Activated CD4-positive, alpha-beta T cell treated with anti-CD3 and anti-CD28 coated beads for 48 hours (primary cell): ENCODE measurements at regions not wholly inside any gene's neighbourhood (a gene's known extent, or its start where the extent isn't known, plus 50 kb on each side); places are given as distances from the start of the nearest gene placed in this dataset.
"Not testable (repeated sequence)": the region's sequence is repeated elsewhere in the genome, so short reads cannot be mapped to it uniquely, and the experiment has no call there.

Source experiments
- DNase-seq: peaks from one replicate; pipeline ENCODE4 v3.0.0-alpha.2; 2020

DNA sequence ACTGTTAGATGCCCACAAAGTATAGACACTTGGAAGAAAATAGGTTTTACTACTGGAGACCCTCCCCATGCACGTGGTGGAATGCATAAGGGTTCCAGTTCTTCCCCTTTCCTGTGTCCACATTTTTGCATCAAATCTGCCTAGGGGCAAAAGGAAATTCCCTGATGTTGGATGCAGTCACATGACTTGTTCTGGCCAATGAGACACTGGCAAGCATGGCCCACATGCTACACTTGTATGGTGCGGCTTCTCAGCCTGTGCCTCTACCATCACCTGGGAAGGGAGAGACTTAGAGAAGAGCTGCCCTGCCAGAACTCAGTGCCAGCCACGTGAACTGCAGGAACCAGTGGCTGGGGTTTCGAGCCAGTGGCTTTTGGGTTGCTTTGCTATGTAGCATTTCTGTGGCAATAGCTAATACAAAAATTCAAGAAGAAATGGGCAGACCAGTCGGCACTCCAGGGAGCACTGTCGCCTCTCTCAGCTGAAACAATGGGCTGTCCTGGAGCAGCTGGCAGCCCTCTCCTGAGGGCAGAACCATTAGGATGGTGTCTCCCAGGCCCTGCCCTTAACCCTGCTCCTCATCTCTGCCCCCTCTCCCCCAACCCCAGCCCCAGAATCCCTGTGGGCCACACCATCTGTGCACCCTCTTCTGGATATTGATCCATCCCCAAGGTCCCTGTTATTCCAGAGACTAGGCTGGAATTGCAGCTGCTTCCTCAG lies 634.0 kb downstream of the UQCRFS1 start:
- DNase-seq = no peak

GRCh38 chr19:28578208-28578607 lies 634.7 kb downstream of the UQCRFS1 start:
- DNase-seq = no peak

DNA sequence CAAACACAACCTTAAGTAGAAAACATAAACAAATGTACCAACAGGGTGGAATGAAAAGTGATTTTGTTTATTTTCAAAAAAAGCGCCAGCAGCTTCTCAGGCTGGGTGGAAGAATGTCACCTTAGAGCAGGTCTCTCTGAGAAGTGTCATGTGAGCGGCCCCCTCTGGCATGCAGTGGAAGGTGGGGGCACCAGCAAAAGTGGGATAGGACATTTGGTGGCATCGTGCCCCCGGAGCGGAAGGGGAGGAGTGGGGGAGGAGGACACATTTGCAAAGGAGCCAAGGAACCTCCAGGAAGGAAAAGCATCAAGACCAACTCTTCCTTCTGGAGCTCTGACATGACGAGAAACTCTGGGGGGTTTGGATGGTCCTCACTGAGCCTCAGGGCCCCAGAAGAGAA lies 635.3 kb downstream of the UQCRFS1 start:
- DNase-seq = no peak

DNA sequence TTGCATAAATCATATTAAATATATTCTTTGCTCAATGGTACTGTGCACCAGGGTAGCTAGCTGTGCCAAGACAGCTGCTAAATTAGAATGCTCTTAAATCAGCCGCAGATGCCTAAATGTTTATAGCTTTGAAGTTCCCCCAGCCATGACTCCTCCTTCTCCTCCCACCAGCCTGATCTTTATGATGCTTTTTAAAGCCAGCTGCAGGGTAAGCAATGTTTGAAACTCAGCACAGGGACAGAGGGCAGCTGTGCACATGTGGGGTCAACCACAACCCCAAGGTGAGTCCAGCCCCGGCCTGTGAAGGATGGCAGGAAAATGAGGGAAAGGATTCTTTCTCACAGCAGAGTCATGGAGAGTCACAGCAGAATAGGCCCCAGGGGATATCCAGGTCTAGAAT lies 635.7 kb downstream of the UQCRFS1 start:
- DNase-seq = no peak

- no peak for DNase-seq
These were observed 637.1 kb downstream of the UQCRFS1 start for GRCh38 chr19:28575816-28576215.

- not testable (repeated sequence) for DNase-seq
These were observed 637.6 kb downstream of the UQCRFS1 start for GRCh38 chr19:28575312-28575711.

GRCh38 chr19:28574212-28574611 lies 638.7 kb downstream of the UQCRFS1 start:
- DNase-seq = no peak

- no peak for DNase-seq
These were observed 643.5 kb downstream of the UQCRFS1 start for GRCh38 chr19:28569132-28570131.

DNA sequence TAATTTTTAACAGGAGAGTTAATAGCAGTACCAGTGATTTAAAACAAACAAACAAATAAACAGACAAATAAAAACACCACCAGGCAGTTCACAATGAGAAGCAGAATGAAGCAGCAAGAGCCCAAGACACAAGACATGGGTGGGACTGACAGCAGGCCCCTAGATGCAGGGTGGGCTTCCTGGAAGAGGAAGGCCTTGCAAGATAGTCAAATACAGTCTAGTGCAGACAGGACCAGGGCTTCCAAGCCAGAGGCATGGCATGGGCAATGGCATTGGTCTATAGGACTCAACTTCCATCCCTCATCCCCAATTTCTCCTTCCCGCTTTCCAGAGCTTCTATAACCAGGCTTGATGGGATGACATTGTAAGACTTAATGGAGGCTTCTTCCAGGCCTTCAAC lies 645.1 kb downstream of the UQCRFS1 start:
- no peak for DNase-seq

DNA sequence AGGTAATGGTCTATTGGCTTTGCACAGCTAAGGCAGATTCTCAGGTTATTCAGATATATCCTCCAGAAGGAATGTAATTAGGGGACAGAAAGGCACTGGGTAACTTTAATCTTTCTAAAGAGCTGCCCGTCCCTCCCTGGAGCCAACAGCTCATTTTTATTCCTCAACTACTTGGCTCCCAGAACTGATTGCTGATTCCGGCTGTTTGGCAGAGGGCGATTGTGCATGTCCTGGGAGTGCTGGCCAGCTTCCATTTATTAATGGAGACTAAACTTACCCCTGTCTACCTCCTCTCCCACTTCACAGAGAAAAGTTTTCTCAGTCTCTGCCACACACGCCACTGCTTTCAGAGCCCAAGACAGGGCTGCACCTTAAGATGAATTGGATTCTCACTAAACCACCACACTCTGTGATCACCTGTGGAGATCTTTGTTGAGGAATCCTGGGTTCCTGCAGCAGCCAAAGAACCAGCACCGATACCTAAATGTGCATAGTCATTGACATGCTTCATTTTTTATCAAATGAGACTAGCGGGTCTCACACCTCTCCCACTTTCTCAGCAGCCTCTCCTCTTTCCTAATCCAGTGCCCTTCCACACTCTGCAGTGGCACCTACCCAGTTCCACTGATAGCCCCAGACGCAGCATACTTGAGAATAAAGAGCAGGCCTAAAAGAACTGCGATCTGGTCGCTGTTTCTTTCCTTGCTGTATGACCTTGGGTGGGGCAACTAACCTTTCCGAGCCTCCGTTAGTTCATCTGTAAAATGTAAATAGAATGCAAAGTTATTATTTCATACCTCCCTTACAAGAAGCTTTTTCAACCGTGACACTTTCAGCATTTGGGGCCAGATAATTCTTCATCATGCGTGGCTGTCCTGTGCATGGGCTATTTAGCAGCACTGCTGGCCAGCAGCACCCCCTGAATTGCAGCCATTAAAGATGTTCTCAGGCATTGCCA lies 648.7 kb downstream of the UQCRFS1 start:
- no peak for DNase-seq

DNA sequence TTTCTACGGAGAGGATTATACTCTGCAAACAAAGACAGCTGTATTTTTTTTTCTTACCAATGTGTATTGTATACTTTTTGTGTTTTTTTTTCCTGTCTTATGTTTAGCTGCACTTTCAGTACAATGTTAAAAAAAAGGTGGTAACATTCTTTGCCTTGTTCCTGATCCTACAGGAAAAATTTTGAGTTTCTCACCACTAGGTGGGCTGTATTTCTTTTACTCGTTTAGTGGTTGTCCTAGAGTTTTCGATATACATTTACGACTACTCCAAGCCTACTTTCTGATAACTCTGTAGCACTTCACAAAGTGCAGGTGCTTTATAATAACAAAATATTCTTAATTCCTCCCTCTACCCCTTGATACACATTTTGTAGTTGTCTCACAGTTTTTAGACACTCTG lies 652.2 kb downstream of the UQCRFS1 start:
- no peak for DNase-seq

DNA sequence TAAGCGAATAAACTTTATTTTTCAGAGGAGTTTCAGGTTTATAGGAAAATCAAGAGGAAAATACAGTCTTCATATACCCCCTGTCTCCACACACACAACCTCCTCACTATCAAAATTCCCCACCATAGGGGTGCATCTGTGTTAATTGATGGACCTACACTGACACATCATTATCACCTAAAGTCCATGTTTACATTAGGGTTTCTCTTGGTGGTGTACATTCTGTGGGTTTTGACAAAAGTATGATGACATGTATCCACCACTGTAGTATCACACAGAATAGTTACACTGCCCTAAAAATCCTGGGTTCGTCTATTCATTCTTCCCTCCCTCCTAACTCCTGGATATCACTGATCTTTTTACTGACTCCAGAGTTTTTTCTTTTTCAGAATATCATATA lies 654.2 kb downstream of the UQCRFS1 start:
- DNase-seq = no peak

GRCh38 chr19:28556371-28556770 lies 656.6 kb downstream of the UQCRFS1 start:
- DNase-seq = no peak

GRCh38 chr19:28555317-28555716 lies 657.6 kb downstream of the UQCRFS1 start:
- DNase-seq = no peak

- DNase-seq = no peak
These were observed 658.4 kb downstream of the UQCRFS1 start for GRCh38 chr19:28554321-28555091.

GRCh38 chr19:28553764-28554163 lies 659.2 kb downstream of the UQCRFS1 start:
- DNase-seq = no peak

GRCh38 chr19:28553005-28553404 lies 659.9 kb downstream of the UQCRFS1 start:
- DNase-seq = peak; percentile 5

DNA sequence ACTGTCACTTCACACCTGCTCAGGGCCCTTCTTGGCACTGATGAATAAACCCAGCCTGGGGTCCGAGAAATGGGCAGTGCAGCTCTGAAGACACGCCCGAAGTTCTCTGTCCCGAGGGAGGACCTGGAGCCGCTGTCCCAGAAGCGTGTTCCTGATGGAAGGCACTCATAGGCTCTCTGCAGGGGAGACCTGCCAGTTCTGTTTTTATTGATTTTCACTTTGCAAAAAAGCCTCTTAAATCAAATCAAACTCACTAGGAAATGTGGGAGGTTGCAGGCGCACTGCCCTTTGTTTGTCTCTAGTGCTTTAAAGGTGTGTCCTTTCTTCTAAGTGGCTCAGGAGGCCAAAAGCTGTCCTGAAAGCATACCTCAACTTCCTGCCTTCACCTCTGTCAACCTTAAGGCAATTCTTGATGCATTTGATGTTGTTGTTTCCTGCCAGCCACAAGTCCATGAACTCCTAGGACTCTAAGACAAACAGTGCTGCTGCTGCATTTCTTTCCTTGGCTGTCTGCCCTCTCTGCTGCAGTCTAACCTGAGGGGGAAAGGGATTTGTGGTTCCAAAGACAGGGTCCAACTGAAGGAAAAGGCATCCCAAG lies 663.2 kb downstream of the UQCRFS1 start:
- DNase-seq = no peak

DNA sequence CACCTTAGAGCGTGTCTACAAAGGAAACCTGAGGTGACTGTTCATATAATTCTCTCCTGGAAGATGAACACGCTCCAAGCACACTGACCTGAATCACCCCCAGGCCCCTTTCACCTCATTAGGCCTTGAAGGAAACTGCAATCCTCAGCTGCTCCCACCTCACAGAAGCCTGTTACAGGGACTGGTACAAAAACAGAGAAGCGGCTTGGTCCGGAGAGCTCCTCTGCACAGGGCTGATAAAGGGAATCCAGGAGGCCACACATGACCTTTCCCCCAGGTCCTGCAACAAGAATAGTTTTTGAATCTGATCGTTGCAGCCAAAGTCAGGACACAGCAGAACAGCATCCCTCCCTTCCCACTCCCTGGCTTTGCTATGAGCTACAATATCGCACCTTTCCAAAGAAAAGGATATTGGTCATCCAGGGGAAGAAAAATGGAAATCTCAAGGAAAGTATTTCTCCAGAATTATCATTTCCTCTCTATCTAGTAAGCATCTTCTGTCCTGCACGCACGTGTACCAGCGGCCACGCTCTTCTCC lies 666.7 kb downstream of the UQCRFS1 start:
- DNase-seq = no peak

DNA sequence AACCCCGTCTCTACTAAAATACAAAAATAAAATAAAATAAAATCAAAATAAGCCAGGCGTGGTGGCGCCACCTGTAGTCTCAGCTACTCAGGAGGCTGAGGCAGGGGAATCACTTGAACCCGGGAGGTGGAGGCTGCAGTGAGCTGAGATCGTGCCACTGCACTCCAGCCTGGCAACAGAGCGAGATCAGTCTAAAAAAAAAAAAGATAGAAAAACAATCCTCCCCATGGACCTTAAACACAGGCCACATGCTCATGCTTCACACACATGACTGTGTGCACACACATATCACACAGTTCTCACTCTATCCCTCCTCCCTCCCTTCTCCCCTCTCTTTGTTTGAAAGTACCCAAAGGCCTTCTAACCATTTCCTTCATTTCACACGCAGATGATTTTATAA lies 667.6 kb downstream of the UQCRFS1 start:
- DNase-seq = not testable (repeated sequence)
